Neural cell (in vitro differentiated cells): ENCODE measurements at regions not wholly inside any gene's neighbourhood (a gene's known extent, or its start where the extent isn't known, plus 50 kb on each side); places are given as distances from the start of the nearest gene placed in this dataset.

ENCODE experiments used
- H2AFZ ChIP-seq: fragments of 200-600, 300-800 bp; sonication (generic), shearing (Covaris generic); 2 replicates; pipeline ENCODE4 v1.6.0; 2014; ENCODE audit warnings: low read depth, mild to moderate bottlenecking, antibody characterized with exemption, low read length, moderate library complexity
- H3F3A ChIP-seq: fragments of 200-600 bp; shearing (Covaris generic); 2 replicates; pipeline ENCODE4 v1.6.1; 2016; ENCODE audit warnings: mild to moderate bottlenecking, moderate library complexity, mixed read lengths, antibody characterized with exemption, low read length; ENCODE audit not compliant: insufficient read depth, poor library complexity, severe bottlenecking
- H3K27ac ChIP-seq: fragments of 200-600, 300-800 bp; sonication (generic), shearing (Covaris generic); 2 replicates; pipeline ENCODE4 v1.5.1; 2014; ENCODE audit warnings: mild to moderate bottlenecking, low read length, moderate library complexity
- H3K27me3 ChIP-seq: fragments of 300-800, 200-600 bp; sonication (generic), shearing (Covaris generic); 2 replicates; pipeline ENCODE4 v1.6.0; 2014; ENCODE audit warnings: mild to moderate bottlenecking, low read depth, low read length, moderate library complexity; ENCODE audit not compliant: insufficient read depth
- H3K36me3 ChIP-seq: fragments of 300-800, 200-600 bp; sonication (generic), shearing (Covaris generic); 2 replicates; pipeline ENCODE4 v1.5.1; 2014; ENCODE audit warnings: mild to moderate bottlenecking, antibody characterized with exemption, low read length, moderate library complexity; ENCODE audit not compliant: insufficient read depth
- H3K4me2 ChIP-seq: fragments of 300-800, 200-600 bp; sonication (generic), shearing (Covaris generic); 2 replicates; pipeline ENCODE4 v1.6.0; 2014; ENCODE audit warnings: mild to moderate bottlenecking, low read length
- H3K4me3 ChIP-seq: fragments of 300-800, 200-600 bp; sonication (generic), shearing (Covaris generic); 2 replicates; pipeline ENCODE4 v1.5.1; 2014; ENCODE audit warnings: mild to moderate bottlenecking, low read length, moderate library complexity
- H3K79me2 ChIP-seq: fragments of 200-600 bp; shearing (Covaris generic); replicated peaks from 2 replicates; pipeline ENCODE4 v1.6.0; 2014; ENCODE audit warnings: mild to moderate bottlenecking, low read length, moderate library complexity; ENCODE audit not compliant: insufficient read depth
- H3K9ac ChIP-seq: fragments of 300-800, 200-600 bp; sonication (generic), shearing (Covaris generic); 2 replicates; pipeline ENCODE4 v1.6.1; 2016; ENCODE audit warnings: mild to moderate bottlenecking, low read length, mixed read lengths
- H3K9me2 ChIP-seq: fragments of 200-600 bp; shearing (Covaris generic); 2 replicates; pipeline ENCODE4 v1.6.1; 2016; ENCODE audit warnings: mild to moderate bottlenecking, low read length, mixed read lengths; ENCODE audit not compliant: insufficient read depth
- H3K9me3 ChIP-seq: fragments of 200-600, 300-800 bp; sonication (generic), shearing (Covaris generic); 2 replicates; pipeline ENCODE4 v1.6.1; 2016; ENCODE audit warnings: mild to moderate bottlenecking, mixed run types, low read length, moderate library complexity, mixed read lengths
- H4K20me1 ChIP-seq: fragments of 200-600 bp; shearing (Covaris generic); 2 replicates; pipeline ENCODE4 v1.6.1; 2016; ENCODE audit warnings: mild to moderate bottlenecking, mixed run types; ENCODE audit not compliant: insufficient read depth
- CTCF ChIP-seq: fragments of 450-650 bp; IDR thresholded peaks from 2 replicates; pipeline ENCODE4 v1.5.1; 2014; ENCODE audit warnings: antibody characterized with exemption, mild to moderate bottlenecking, moderate library complexity; ENCODE audit not compliant: poor library complexity, severe bottlenecking
- EP300 ChIP-seq: fragments of 450-650 bp; conservative IDR thresholded peaks from 2 replicates; pipeline ENCODE4 v1.6.1; 2014; ENCODE audit warnings: antibody characterized with exemption, mild to moderate bottlenecking, moderate library complexity; ENCODE audit not compliant: poor library complexity, severe bottlenecking
- EZH2 ChIP-seq: fragments of 200-600, 300-800 bp; shearing (Covaris generic), sonication (generic); IDR thresholded peaks from 2 replicates; pipeline ENCODE4 v1.6.1; 2014; ENCODE audit warnings: antibody characterized with exemption, low read length, borderline replicate concordance, mild to moderate bottlenecking; ENCODE audit not compliant: insufficient read depth, poor library complexity, severe bottlenecking
- MXI1 ChIP-seq: fragments of 450-650 bp; conservative IDR thresholded peaks from 2 replicates; pipeline ENCODE4 v1.6.1; 2014; ENCODE audit warnings: antibody characterized with exemption, mild to moderate bottlenecking; ENCODE audit not compliant: poor library complexity, severe bottlenecking
- POLR2AphosphoS5 ChIP-seq: IDR thresholded peaks from 2 replicates; pipeline ENCODE4 v1.6.1; 2012
- RAD21 ChIP-seq: fragments of 450-650 bp; conservative IDR thresholded peaks from 2 replicates; pipeline ENCODE4 v1.6.1; 2014; ENCODE audit warnings: antibody characterized with exemption, mild to moderate bottlenecking, moderate library complexity
- REST ChIP-seq: IDR thresholded peaks from 2 replicates; pipeline ENCODE4 v1.6.1; 2012; ENCODE audit warnings: borderline replicate concordance
- SMC3 ChIP-seq: fragments of 450-650 bp; conservative IDR thresholded peaks from 2 replicates; pipeline ENCODE4 v1.6.1; 2014; ENCODE audit warnings: antibody characterized with exemption, mild to moderate bottlenecking, moderate library complexity; ENCODE audit not compliant: poor library complexity
- TAF1 ChIP-seq: IDR thresholded peaks from 2 replicates; pipeline ENCODE4 v1.6.1; 2012; ENCODE audit warnings: low read depth

- Histone ChIP-seq H3K36me3 (no peaks in the 10 kb centered on the region), H2AFZ (no peak overlapping the region), H3K9me2 (no peaks in the 10 kb centered on the region), H3K27ac (no peak overlapping the region), H3K4me3 (no peak overlapping the region), H4K20me1 (no peaks in the 10 kb centered on the region), H3K9me3 (no peaks in the 10 kb centered on the region), H3K27me3 (no peaks in the 10 kb centered on the region), H3K79me2 (no peaks in the 10 kb centered on the region), H3K9ac (no peak overlapping the region), H3F3A (no peaks in the 10 kb centered on the region), H3K4me2 (no peak overlapping the region)
- TF ChIP-seq POLR2AphosphoS5 (no peak), CTCF (no peak), MXI1 (no peak)
Observed at GRCh38 chr6:1255636-1256365, 56.1 kb upstream of the FOXQ1 start.

DNA sequence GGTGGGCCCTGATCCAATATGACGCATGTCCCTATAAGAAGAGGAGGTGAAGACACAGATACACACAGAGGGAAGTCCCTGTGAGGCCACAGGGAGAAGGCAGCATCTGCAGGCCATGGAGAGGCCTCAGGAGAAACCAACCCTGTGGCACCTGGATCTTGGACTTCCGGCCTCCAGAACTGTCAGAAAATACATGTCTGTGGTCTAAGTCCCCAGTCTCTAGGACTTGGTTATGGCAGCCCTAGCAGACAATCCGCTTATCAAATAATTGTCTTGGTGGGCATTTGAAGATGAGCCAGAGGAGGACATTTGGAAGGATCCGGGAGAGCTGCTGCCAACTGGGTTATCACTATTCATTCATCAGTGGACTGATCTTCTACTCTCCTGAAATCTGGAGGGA lies 57.6 kb upstream of the FOXQ1 start:
- H3F3A ChIP-seq = no peaks in the 10 kb centered on the region
- H3K27ac ChIP-seq = no peak overlapping the region
- H3K9me2 ChIP-seq = no peaks in the 10 kb centered on the region
- H3K36me3 ChIP-seq = no peaks in the 10 kb centered on the region
- no peak overlapping the region for H2AFZ ChIP-seq
- H4K20me1 ChIP-seq = no peaks in the 10 kb centered on the region
- H3K27me3 ChIP-seq = no peaks in the 10 kb centered on the region
- no peak overlapping the region for H3K9ac ChIP-seq
- no peak overlapping the region for H3K4me3 ChIP-seq
- H3K4me2 ChIP-seq = no peak overlapping the region
- TF ChIP-seq REST = no peak
- no peak for TF ChIP-seq RAD21
- TF ChIP-seq EZH2 = no peak
- no peak for TF ChIP-seq TAF1
- TF ChIP-seq MXI1 = no peak
- TF ChIP-seq POLR2AphosphoS5 = no peak
- TF ChIP-seq SMC3 = no peak
- no peak for TF ChIP-seq EP300
- no peaks in the 10 kb centered on the region for H3K79me2 ChIP-seq
- no peaks in the 10 kb centered on the region for H3K9me3 ChIP-seq
